Right lung (tissue), 2 donors: ENCODE measurements at regions not wholly inside any gene's neighbourhood (a gene's known extent, or its start where the extent isn't known, plus 50 kb on each side); places are given as distances from the start of the nearest gene placed in this dataset.
"Not testable (repeated sequence)": the region's sequence is repeated elsewhere in the genome, so short reads cannot be mapped to it uniquely, and the experiment has no call there.

Experiments
- DNase-seq, 2 donors: peaks; one replicate each; pipeline ENCODE4 v3.0.0-alpha.2; 2013

DNA sequence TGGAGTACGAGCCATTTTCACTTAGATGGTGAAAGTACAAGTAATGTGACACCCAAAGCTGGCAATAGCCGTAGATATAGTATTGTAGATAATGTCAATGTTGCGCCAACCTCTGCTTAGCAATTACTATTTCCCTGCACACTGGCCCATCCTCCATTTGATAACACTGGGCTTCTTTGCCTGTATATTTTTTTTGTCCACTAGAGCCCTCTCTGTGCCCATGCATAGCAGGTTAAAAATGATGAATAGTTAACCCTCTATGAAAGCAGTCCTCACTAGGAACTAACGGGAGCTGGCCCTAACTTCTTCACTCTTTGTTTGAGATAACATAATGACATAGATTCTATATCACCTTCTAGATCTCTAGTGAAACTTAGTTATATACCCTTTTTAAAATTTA, 416.8 kb downstream of the TUSC1 start:
- no peak for DNase-seq

- no peak for DNase-seq
Measured at GRCh38 chr9:25260046-25260445, 418.2 kb downstream of the TUSC1 start.

GRCh38 chr9:25255216-25255615, 423.0 kb downstream of the TUSC1 start:
- no peak for DNase-seq

- no peak for DNase-seq
Measured at GRCh38 chr9:25254051-25254450, 424.2 kb downstream of the TUSC1 start.

- no peak for DNase-seq
Measured at GRCh38 chr9:25241421-25241820, 436.8 kb downstream of the TUSC1 start.

- no peak for DNase-seq
Measured at GRCh38 chr9:25226901-25227686, 451.1 kb downstream of the TUSC1 start.

GRCh38 chr9:25225938-25226760, 452.1 kb downstream of the TUSC1 start:
- DNase-seq: no peak

DNA sequence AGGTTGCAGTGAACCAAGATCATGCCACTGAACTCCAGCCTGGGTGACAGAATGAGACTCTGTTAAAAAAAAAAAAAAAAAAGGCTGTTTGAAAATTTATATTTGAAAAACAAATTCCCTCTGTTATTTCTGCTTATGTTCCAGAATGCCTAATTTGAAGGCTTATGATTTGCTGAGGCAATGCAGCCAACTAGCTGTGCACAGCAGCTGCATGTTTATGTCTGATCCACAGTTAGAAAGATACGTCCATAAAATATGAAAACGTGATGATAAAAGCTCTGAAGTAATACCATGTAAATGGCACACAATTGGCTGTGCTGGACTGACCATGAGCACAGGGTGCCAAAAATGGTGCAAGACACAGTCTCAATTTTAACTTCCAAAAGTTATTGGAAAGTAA, 453.2 kb downstream of the TUSC1 start:
- DNase-seq: peak; percentile 6 to 13

GRCh38 chr9:25224309-25224708, 453.9 kb downstream of the TUSC1 start:
- no peak for DNase-seq

GRCh38 chr9:25212361-25212760, 465.9 kb downstream of the TUSC1 start:
- no peak for DNase-seq

GRCh38 chr9:25207402-25208195, 470.6 kb downstream of the TUSC1 start:
- no peak for DNase-seq

GRCh38 chr9:25206027-25206426, 472.2 kb downstream of the TUSC1 start:
- DNase-seq: no peak

DNA sequence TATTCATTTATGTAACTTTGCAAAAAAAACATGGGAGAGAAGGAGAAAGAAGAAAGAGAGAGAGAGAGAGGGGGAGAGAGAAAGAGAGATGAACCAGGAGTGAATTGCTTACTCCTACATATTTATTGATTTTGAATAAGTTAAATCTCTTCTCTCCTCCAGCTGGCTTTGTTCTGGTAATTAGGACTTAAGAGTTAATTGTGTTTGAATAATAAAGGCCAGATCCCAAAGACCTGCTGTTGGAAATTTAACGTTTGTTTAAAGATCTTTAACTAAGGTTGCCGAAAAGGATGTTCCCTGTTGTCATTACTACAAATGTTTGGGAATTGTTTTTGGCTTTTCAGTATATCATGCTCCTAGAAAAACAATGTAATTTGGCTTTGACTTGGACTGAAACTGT, 473.0 kb downstream of the TUSC1 start:
- no peak for DNase-seq

DNA sequence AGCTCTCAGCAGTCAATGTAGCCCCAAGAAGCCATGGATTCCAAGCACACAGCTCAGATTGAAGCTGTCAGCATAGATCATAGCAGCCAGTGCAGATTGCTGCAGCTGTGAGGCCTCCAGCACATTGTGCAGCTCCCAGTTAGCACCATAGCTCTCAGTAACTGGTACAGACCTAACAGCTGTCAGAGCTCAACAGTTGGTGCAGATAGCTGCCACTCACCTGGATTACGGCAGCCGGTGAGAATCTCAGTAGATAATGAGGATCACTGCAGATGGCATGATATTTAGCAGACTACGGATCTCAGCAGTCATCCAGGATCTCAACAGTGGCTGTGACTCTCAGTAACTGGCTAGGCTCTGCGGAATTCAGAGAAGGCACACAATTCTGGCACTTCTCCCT, 500.4 kb downstream of the TUSC1 start:
- no peak for DNase-seq

DNA sequence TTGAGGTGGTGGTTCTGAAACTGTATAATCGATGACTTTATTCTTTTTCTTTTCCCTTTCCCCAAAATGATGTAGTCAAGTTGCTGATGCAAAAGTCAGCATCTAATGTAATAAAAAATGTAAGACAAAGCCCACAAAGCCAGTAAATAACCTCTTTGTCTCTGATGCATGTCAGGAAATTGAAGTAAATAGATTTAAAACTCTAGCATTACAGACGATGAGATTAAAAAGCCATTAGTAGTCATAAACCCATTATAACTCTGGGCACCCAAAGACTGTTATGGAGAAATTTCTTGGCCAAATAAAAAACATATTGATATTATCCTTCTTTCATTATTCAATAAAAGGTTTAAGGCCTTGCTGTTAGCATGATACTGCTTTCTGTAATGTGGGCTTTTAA, 548.7 kb downstream of the TUSC1 start:
- no peak for DNase-seq

GRCh38 chr9:25121811-25122210, 556.4 kb downstream of the TUSC1 start:
- DNase-seq: no peak

- DNase-seq: peak; percentile 18 to 29
Measured at GRCh38 chr9:25119041-25119440, 559.2 kb downstream of the TUSC1 start.

GRCh38 chr9:25117791-25118190, 560.5 kb downstream of the TUSC1 start:
- no peak for DNase-seq

DNA sequence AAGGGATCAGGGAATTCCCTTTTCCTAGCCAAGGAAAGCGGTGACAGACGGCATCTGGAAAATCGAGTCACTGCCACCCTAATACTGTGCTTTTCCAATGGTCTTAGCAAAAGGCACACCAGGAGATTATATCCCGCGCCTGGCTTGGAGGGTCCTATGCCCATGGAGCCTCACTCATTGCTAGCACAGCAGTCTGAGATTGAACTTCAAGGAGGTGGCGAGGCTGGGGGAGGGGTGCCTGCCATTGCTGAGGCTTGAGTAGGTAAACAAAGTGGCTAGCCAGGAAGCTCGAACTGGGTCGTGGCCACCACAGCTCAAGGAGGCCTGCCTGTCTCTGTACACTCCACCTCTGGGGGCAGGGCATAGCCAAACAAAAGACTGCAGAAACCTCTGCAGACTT, 556.5 kb upstream of the IZUMO3 start:
- DNase-seq: not testable (repeated sequence)

GRCh38 chr9:25094518-25094917, 548.8 kb upstream of the IZUMO3 start:
- no peak for DNase-seq

- no peak for DNase-seq
Measured at GRCh38 chr9:25078202-25078601, 532.5 kb upstream of the IZUMO3 start.

GRCh38 chr9:25048098-25048724, 502.5 kb upstream of the IZUMO3 start:
- no peak for DNase-seq
